CD4-positive, alpha-beta T cell treated with Interleukin-4 for 4 hours (primary cell): ENCODE measurements at regions not wholly inside any gene's neighbourhood (a gene's known extent, or its start where the extent isn't known, plus 50 kb on each side); places are given as distances from the start of the nearest gene placed in this dataset.

Source experiments
- DNase-seq: peaks from one replicate; pipeline ENCODE4 v3.0.0-alpha.2; 2020

- no peak for DNase-seq
These were observed 130.9 kb downstream of the EMX2 start for GRCh38 chr10:117673230-117674010.

GRCh38 chr10:117674201-117674600 lies 131.7 kb downstream of the EMX2 start:
- DNase-seq = no peak

GRCh38 chr10:117674646-117675045 lies 132.1 kb downstream of the EMX2 start:
- DNase-seq = no peak

- DNase-seq = no peak
These were observed 133.0 kb downstream of the EMX2 start for GRCh38 chr10:117675514-117676055.

- no peak for DNase-seq
These were observed 134.7 kb downstream of the EMX2 start for GRCh38 chr10:117677239-117677638.

GRCh38 chr10:117677890-117678500 lies 135.4 kb downstream of the EMX2 start:
- no peak for DNase-seq

- no peak for DNase-seq
These were observed 138.1 kb downstream of the EMX2 start for GRCh38 chr10:117680601-117681000.

GRCh38 chr10:117681104-117681503 lies 138.6 kb downstream of the EMX2 start:
- DNase-seq = no peak

GRCh38 chr10:117684046-117684610 lies 141.6 kb downstream of the EMX2 start:
- DNase-seq = no peak

- DNase-seq = no peak
These were observed 142.2 kb downstream of the EMX2 start for GRCh38 chr10:117684672-117685211.

GRCh38 chr10:117685431-117685830 lies 142.9 kb downstream of the EMX2 start:
- DNase-seq = no peak

GRCh38 chr10:117686606-117687005 lies 144.1 kb downstream of the EMX2 start:
- DNase-seq = no peak

GRCh38 chr10:117688358-117688757 lies 145.8 kb downstream of the EMX2 start:
- no peak for DNase-seq

GRCh38 chr10:117689566-117689965 lies 147.0 kb downstream of the EMX2 start:
- no peak for DNase-seq

- no peak for DNase-seq
These were observed 147.8 kb downstream of the EMX2 start for GRCh38 chr10:117690359-117690758.

- no peak for DNase-seq
These were observed 151.6 kb downstream of the EMX2 start for GRCh38 chr10:117694190-117694589.

GRCh38 chr10:117697402-117697801 lies 154.9 kb downstream of the EMX2 start:
- DNase-seq = no peak

GRCh38 chr10:117698809-117699208 lies 156.3 kb downstream of the EMX2 start:
- no peak for DNase-seq

- no peak for DNase-seq
These were observed 157.0 kb downstream of the EMX2 start for GRCh38 chr10:117699436-117700075.

- no peak for DNase-seq
These were observed 167.7 kb downstream of the EMX2 start for GRCh38 chr10:117710181-117710798.

- no peak for DNase-seq
These were observed 174.3 kb downstream of the EMX2 start for GRCh38 chr10:117716889-117717288.
